Tibial artery (tissue), 4 donors: ENCODE measurements at regions not wholly inside any gene's neighbourhood (a gene's known extent, or its start where the extent isn't known, plus 50 kb on each side); places are given as distances from the start of the nearest gene placed in this dataset.

Experiments
- DNase-seq, 2 donors: peaks; one replicate each; pipeline ENCODE4 v3.0.0-alpha.2; 2019
- H3K27ac ChIP-seq, 2 donors: fragments of 200-600 bp; sonication (generic) in 1 of 2; 1 replicate in 1 of 2; 2 replicates in 1 of 2; pipeline ENCODE4 v1.5.1; 2018 to 2019; ENCODE audit warnings: mild to moderate bottlenecking in 1 of 2
- H3K27me3 ChIP-seq, 2 donors: fragments of 200-600 bp; sonication (generic) in 1 of 2; one replicate each; pipeline versions ENCODE4 v1.5.1 to v1.6.0; 2016 to 2019
- H3K36me3 ChIP-seq, 3 donors: fragments of 200-600 bp; sonication (generic) in 2 of 3; one replicate each; pipeline ENCODE4 v1.5.1; 2016 to 2019; ENCODE audit warnings: mild to moderate bottlenecking in 2 of 3
- H3K4me1 ChIP-seq, 4 donors: fragments of 200-600 bp; sonication (generic) in 2 of 4; 1 replicate in 3 of 4; 2 replicates in 1 of 4; pipeline ENCODE4 v1.5.1; 2016 to 2019
- H3K4me3 ChIP-seq, 2 donors: fragments of 200-600 bp; sonication (generic) in 1 of 2; 1 replicate in 1 of 2; 2 replicates in 1 of 2; pipeline ENCODE4 v1.5.1; 2018 to 2019; ENCODE audit warnings: mild to moderate bottlenecking in 2 of 2
- H3K9me3 ChIP-seq, 3 donors: fragments of 200-600 bp; sonication (generic) in 1 of 3; one replicate each; pipeline ENCODE4 v1.5.1; 2016 to 2019
- CTCF ChIP-seq, 2 experiments: fragments of 200-600 bp in 1 of 2; fragments of 450-650 bp in 1 of 2; IDR thresholded peaks; one replicate each; pipeline ENCODE4 v1.5.1; 2017 to 2019; ENCODE audit warnings: antibody characterized with exemption in 2 of 2, mild to moderate bottlenecking in 1 of 2, moderate library complexity in 1 of 2
- intact Hi-C: fragments of 100-400 bp; cut with DNase I; formaldehyde crosslinking; loops from one replicate; pipeline ENCODE4 v1.15.0; 2023; ENCODE audit warnings: low total_unique reads

- DNase-seq, result no peak
- Histone ChIP-seq H3K9me3 (no peaks in the 10 kb centered on the region), H3K27ac (no peak overlapping the region), H3K27me3 (no peaks in the 10 kb centered on the region), H3K4me3 (no peak overlapping the region), H3K4me1 (peaks cover 0 to 11% (median 7%) of the 10 kb centered on the region in 4 donors), H3K36me3 (no peaks in the 10 kb centered on the region)
- intact Hi-C loops, result no loop called here
- no peak for TF ChIP-seq CTCF (IDR thresholded peaks at IDR 0.05)
Measured at GRCh38 chr14:55513491-55513890, 66.5 kb upstream of the KTN1 start.

GRCh38 chr14:55514819-55515490 is 65.1 kb upstream of the KTN1 start:
- no peak for TF ChIP-seq CTCF (IDR thresholded peaks at IDR 0.05)
- peak overlapping the region; percentile 5 to 6 for H3K4me3 ChIP-seq
- H3K9me3 ChIP-seq, result no peaks in the 10 kb centered on the region
- peak in 1 of 2 donors; percentile 31 for DNase-seq
- no peak overlapping the region for H3K27ac ChIP-seq
- H3K4me1 ChIP-seq, result peaks cover 0 to 10% (median 5%) of the 10 kb centered on the region in 4 donors
- H3K36me3 ChIP-seq, result no peaks in the 10 kb centered on the region
- intact Hi-C loops, result no loop called here
- H3K27me3 ChIP-seq, result no peaks in the 10 kb centered on the region

GRCh38 chr14:55516776-55517175 is 63.2 kb upstream of the KTN1 start:
- Histone ChIP-seq H3K4me3 (no peak overlapping the region), H3K9me3 (peaks cover 0 to 8% (median 0%) of the 10 kb centered on the region in 3 donors), H3K27ac (no peak overlapping the region), H3K27me3 (no peaks in the 10 kb centered on the region), H3K36me3 (no peaks in the 10 kb centered on the region), H3K4me1 (peaks cover 0 to 10% (median 5%) of the 10 kb centered on the region in 4 donors)
- no peak for DNase-seq
- no peak for TF ChIP-seq CTCF (IDR thresholded peaks at IDR 0.05)
- intact Hi-C loops, result no loop called here

- Histone ChIP-seq H3K4me3 (no peak overlapping the region), H3K27me3 (no peaks in the 10 kb centered on the region), H3K9me3 (peaks cover 0 to 20% (median 0%) of the 10 kb centered on the region in 3 donors), H3K27ac (no peak overlapping the region), H3K36me3 (no peaks in the 10 kb centered on the region), H3K4me1 (peaks cover 0 to 6% (median 4%) of the 10 kb centered on the region in 4 donors)
- intact Hi-C loops, result no loop called here
- no peak for DNase-seq
- TF ChIP-seq CTCF (IDR thresholded peaks at IDR 0.05), result no peak
Measured at GRCh38 chr14:55518391-55518790, 61.6 kb upstream of the KTN1 start.

GRCh38 chr14:55519473-55520080 is 60.4 kb upstream of the KTN1 start:
- intact Hi-C loops, result no loop called here
- Histone ChIP-seq H3K9me3 (peaks cover 0 to 20% (median 0%) of the 10 kb centered on the region in 3 donors), H3K27me3 (no peaks in the 10 kb centered on the region), H3K4me3 (no peak overlapping the region), H3K27ac (no peak overlapping the region), H3K36me3 (no peaks in the 10 kb centered on the region), H3K4me1 (peaks cover 0 to 6% (median 4%) of the 10 kb centered on the region in 4 donors)
- no peak for TF ChIP-seq CTCF (IDR thresholded peaks at IDR 0.05)
- DNase-seq, result no peak
